ENCODE measurements at regions not wholly inside any gene's neighbourhood (a gene's known extent, or its start where the extent isn't known, plus 50 kb on each side); places are given as distances from the start of the nearest gene placed in this dataset.

GRCh38 chr3:144308396-144308795, 336.8 kb downstream of the DIPK2A start:
- DNase-seq = no peak

- DNase-seq = no peak
Observed at GRCh38 chr3:144312702-144313101, 341.1 kb downstream of the DIPK2A start.

GRCh38 chr3:144314946-144315345, 343.3 kb downstream of the DIPK2A start:
- DNase-seq = no peak

- DNase-seq = no peak
Observed at GRCh38 chr3:144317961-144318360, 346.3 kb downstream of the DIPK2A start.

- no peak for DNase-seq
Observed at GRCh38 chr3:144324076-144324475, 352.5 kb downstream of the DIPK2A start.

GRCh38 chr3:144332868-144333267, 361.2 kb downstream of the DIPK2A start:
- no peak for DNase-seq

- DNase-seq = no peak
Observed at GRCh38 chr3:144341471-144341870, 369.8 kb downstream of the DIPK2A start.

- no peak for DNase-seq
Observed at GRCh38 chr3:144343343-144343742, 371.7 kb downstream of the DIPK2A start.

- DNase-seq = no peak
Observed at GRCh38 chr3:144343777-144344176, 372.2 kb downstream of the DIPK2A start.

- no peak for DNase-seq
Observed at GRCh38 chr3:144344925-144345548, 373.4 kb downstream of the DIPK2A start.

- DNase-seq = no peak
Observed at GRCh38 chr3:144350125-144350524, 378.5 kb downstream of the DIPK2A start.

GRCh38 chr3:144351011-144351410, 379.4 kb downstream of the DIPK2A start:
- no peak for DNase-seq

GRCh38 chr3:144351773-144352365, 380.2 kb downstream of the DIPK2A start:
- DNase-seq = no peak

- no peak for DNase-seq
Observed at GRCh38 chr3:144358191-144358590, 386.6 kb downstream of the DIPK2A start.

GRCh38 chr3:144361002-144361401, 389.4 kb downstream of the DIPK2A start:
- DNase-seq = no peak

- no peak for DNase-seq
Observed at GRCh38 chr3:144362126-144362525, 390.5 kb downstream of the DIPK2A start.

GRCh38 chr3:144363856-144364255, 392.2 kb downstream of the DIPK2A start:
- DNase-seq = no peak

GRCh38 chr3:144364737-144365136, 393.1 kb downstream of the DIPK2A start:
- DNase-seq = no peak

- DNase-seq = no peak
Observed at GRCh38 chr3:144369129-144369879, 397.7 kb downstream of the DIPK2A start.

- DNase-seq = no peak
Observed at GRCh38 chr3:144375088-144375487, 403.5 kb downstream of the DIPK2A start.

- no peak for DNase-seq
Observed at GRCh38 chr3:144380849-144381248, 409.2 kb downstream of the DIPK2A start.

- no peak for DNase-seq
Observed at GRCh38 chr3:144381607-144382006, 410.0 kb downstream of the DIPK2A start.

- DNase-seq = no peak
Observed at GRCh38 chr3:144384241-144384979, 412.8 kb downstream of the DIPK2A start.

All from activated gamma-delta T cell (primary cell).